ENCODE measurements at regions not wholly inside any gene's neighbourhood (a gene's known extent, or its start where the extent isn't known, plus 50 kb on each side); places are given as distances from the start of the nearest gene placed in this dataset.

GRCh38 chr2:53260568-53260967 is 507.0 kb upstream of the CHAC2 start:
- CTCF ChIA-PET: no interaction called here
- POLR2A ChIA-PET: no interaction called here
- H3K36me3 ChIP-seq (ENCODE audit: control insufficient read depth in 2 of 2, insufficient read depth in 1 of 2, low read length in 2 of 2): no peaks in the 10 kb centered on the region

DNA sequence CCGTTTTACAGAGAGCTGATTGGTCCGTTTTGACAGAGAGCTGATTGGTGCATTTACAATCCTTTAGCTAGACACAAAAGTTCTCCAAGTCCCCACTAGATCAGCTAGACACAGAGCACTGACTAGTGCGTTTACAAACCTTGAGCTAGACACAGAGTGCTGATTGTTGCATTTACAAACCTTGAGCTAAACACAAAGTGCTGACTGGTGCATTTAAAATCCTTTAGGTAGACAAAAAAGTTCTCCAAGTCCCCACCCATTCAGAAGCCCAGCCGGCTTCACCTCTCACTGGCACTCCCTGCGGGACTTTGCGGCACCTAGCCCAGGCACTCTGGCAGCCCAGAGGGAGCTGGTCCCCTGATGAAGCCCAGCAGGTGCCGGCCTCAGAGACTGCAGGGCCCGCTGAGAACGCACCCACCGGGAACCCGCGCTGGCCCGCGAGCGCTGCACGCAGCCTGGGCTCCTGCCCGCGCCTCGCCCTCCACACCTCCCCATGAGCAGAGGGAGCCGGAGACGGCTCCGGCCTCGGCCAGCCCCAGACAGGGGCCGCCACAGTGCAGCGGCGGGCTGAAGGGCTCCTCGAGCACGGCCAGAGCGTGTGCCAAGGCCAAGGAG is 508.1 kb upstream of the CHAC2 start:
- ChIA-PET CTCF (no interaction called here), POLR2A (no interaction called here)
- Histone ChIP-seq H3K4me1 (ENCODE audit: control insufficient read depth, insufficient read depth, low read length) (no peaks in the 10 kb centered on the region), H3K36me3 (ENCODE audit: control insufficient read depth in 2 of 2, insufficient read depth in 1 of 2, low read length in 2 of 2) (no peaks in the 10 kb centered on the region), H3K4me3 (ENCODE audit: low read depth, low read length) (no peak overlapping the region), H3K9me3 (ENCODE audit: control insufficient read depth, insufficient read depth, low read depth, low read length) (no peaks in the 10 kb centered on the region), H3K27ac (ENCODE audit: extremely low read depth, low read depth, low read length) (no peak overlapping the region)
- TF ChIP-seq, protein P1, sequence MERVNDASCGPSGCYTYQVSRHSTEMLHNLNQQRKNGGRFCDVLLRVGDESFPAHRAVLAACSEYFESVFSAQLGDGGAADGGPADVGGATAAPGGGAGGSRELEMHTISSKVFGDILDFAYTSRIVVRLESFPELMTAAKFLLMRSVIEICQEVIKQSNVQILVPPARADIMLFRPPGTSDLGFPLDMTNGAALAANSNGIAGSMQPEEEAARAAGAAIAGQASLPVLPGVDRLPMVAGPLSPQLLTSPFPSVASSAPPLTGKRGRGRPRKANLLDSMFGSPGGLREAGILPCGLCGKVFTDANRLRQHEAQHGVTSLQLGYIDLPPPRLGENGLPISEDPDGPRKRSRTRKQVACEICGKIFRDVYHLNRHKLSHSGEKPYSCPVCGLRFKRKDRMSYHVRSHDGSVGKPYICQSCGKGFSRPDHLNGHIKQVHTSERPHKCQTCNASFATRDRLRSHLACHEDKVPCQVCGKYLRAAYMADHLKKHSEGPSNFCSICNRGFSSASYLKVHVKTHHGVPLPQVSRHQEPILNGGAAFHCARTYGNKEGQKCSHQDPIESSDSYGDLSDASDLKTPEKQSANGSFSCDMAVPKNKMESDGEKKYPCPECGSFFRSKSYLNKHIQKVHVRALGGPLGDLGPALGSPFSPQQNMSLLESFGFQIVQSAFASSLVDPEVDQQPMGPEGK (tag by site-specific recombination; IDR thresholded peaks at IDR 0.05): no peak
- TF ChIP-seq ZBTB6 (tag by site-specific recombination; IDR thresholded peaks at IDR 0.05): no peak
- TF ChIP-seq OVOL3 (tag by site-specific recombination; IDR thresholded peaks at IDR 0.05): no peak
- TF ChIP-seq ZNF174 (tag by site-specific recombination; IDR thresholded peaks at IDR 0.05): no peak
- TF ChIP-seq ZNF654 (tag by site-specific recombination; IDR thresholded peaks at IDR 0.05; ENCODE audit: low read depth): no peak

More at GRCh38 chr2:53260568-53260967, 507.0 kb upstream of the CHAC2 start:
- TF ChIP-seq ZSCAN5A (tag by site-specific recombination; IDR thresholded peaks at IDR 0.05): no peak
- no peak for TF ChIP-seq ZBTB21 (tag by site-specific recombination; IDR thresholded peaks at IDR 0.05)
- no peak for TF ChIP-seq ZNF174 (tag by site-specific recombination; IDR thresholded peaks at IDR 0.05)
- TF ChIP-seq ZSCAN23 (tag by site-specific recombination; IDR thresholded peaks at IDR 0.05): no peak
- no peak for TF ChIP-seq ZEB2 (tag by site-specific recombination; IDR thresholded peaks at IDR 0.05)
- no peak for TF ChIP-seq ZNF146 (tag by site-specific recombination; IDR thresholded peaks at IDR 0.05)
- no peak for TF ChIP-seq KLF7 (tag by site-specific recombination; IDR thresholded peaks at IDR 0.05; ENCODE audit: borderline replicate concordance)
- no peak for TF ChIP-seq KLF17 (tag by site-specific recombination; IDR thresholded peaks at IDR 0.05)
- TF ChIP-seq ZNF501 (tag by site-specific recombination; IDR thresholded peaks at IDR 0.05): no peak
- TF ChIP-seq BCL11A (tag by site-specific recombination; IDR thresholded peaks at IDR 0.05; ENCODE audit: low read depth): no peak
- TF ChIP-seq ZNF37A (tag by site-specific recombination; IDR thresholded peaks at IDR 0.05): no peak
- TF ChIP-seq, protein P2, sequence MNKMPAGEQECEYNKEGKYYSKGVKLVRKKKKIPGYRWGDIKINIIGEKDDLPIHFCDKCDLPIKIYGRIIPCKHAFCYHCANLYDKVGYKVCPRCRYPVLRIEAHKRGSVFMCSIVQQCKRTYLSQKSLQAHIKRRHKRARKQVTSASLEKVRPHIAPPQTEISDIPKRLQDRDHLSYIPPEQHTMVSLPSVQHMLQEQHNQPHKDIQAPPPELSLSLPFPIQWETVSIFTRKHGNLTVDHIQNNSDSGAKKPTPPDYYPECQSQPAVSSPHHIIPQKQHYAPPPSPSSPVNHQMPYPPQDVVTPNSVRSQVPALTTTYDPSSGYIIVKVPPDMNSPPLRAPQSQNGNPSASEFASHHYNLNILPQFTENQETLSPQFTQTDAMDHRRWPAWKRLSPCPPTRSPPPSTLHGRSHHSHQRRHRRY (tag by site-specific recombination; IDR thresholded peaks at IDR 0.05): no peak
- no peak for TF ChIP-seq ZSCAN4 (tag by site-specific recombination; IDR thresholded peaks at IDR 0.05)
- TF ChIP-seq ZNF654 (tag by site-specific recombination; IDR thresholded peaks at IDR 0.05; ENCODE audit: low read depth): no peak
- TF ChIP-seq KLF16 (tag by site-specific recombination; IDR thresholded peaks at IDR 0.05): no peak
- TF ChIP-seq ZNF132 (tag by site-specific recombination; IDR thresholded peaks at IDR 0.05; ENCODE audit: borderline replicate concordance): no peak
- TF ChIP-seq ZNF626 (tag by site-specific recombination; IDR thresholded peaks at IDR 0.05): no peak
- TF ChIP-seq ZNF561 (tag by site-specific recombination; IDR thresholded peaks at IDR 0.05; ENCODE audit: borderline replicate concordance): no peak
- no peak for TF ChIP-seq ZNF473 (tag by site-specific recombination; IDR thresholded peaks at IDR 0.05)
- TF ChIP-seq, protein P3, sequence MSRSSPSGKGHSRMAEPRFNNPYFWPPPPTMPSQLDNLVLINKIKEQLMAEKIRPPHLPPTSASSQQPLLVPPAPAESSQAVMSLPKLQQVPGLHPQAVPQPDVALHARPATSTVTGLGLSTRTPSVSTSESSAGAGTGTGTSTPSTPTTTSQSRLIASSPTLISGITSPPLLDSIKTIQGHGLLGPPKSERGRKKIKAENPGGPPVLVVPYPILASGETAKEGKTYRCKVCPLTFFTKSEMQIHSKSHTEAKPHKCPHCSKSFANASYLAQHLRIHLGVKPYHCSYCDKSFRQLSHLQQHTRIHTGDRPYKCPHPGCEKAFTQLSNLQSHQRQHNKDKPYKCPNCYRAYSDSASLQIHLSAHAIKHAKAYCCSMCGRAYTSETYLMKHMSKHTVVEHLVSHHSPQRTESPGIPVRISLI (tag by site-specific recombination; IDR thresholded peaks at IDR 0.05): no peak
- H3K27ac ChIP-seq (ENCODE audit: extremely low read depth, low read depth, low read length): no peak overlapping the region
- H3K4me3 ChIP-seq (ENCODE audit: low read depth, low read length): no peak overlapping the region
- no peaks in the 10 kb centered on the region for H3K9me3 ChIP-seq (ENCODE audit: control insufficient read depth, insufficient read depth, low read depth, low read length)
- no peaks in the 10 kb centered on the region for H3K4me1 ChIP-seq (ENCODE audit: control insufficient read depth, insufficient read depth, low read length)
